Upper lobe of left lung (tissue), 4 donors: ENCODE measurements at regions not wholly inside any gene's neighbourhood (a gene's known extent, or its start where the extent isn't known, plus 50 kb on each side); places are given as distances from the start of the nearest gene placed in this dataset.

ENCODE experiments used
- CTCF ChIP-seq, 6 experiments: fragments of 450-650 bp in 4 of 6; fragments of 200-600 bp in 2 of 6; sonication (generic) in 2 of 6; IDR thresholded peaks; one replicate each; pipeline ENCODE4 v1.5.1; 2016 to 2019; ENCODE audit warnings: antibody characterized with exemption in 6 of 6
- POLR2A ChIP-seq, 4 donors: fragments of 450-650 bp; IDR thresholded peaks; one replicate each; pipeline ENCODE4 v1.5.1; 2016 to 2017; ENCODE audit warnings: antibody characterized with exemption in 4 of 4, mild to moderate bottlenecking in 2 of 4
- POLR2AphosphoS5 ChIP-seq, 2 donors: sonication (generic); formaldehyde crosslinking; IDR thresholded peaks; one replicate each; pipeline ENCODE4 v1.5.1; 2017; ENCODE audit warnings: antibody characterized with exemption in 2 of 2

- no peak for TF ChIP-seq POLR2A (IDR thresholded peaks at IDR 0.05)
- TF ChIP-seq CTCF (IDR thresholded peaks at IDR 0.05), result no peak
- no peak for TF ChIP-seq POLR2AphosphoS5 (IDR thresholded peaks at IDR 0.05)
These were observed 262.5 kb downstream of the MED10 start for GRCh38 chr5:6115852-6116251.
